HUES6 (cell line): ENCODE measurements at regions not wholly inside any gene's neighbourhood (a gene's known extent, or its start where the extent isn't known, plus 50 kb on each side); places are given as distances from the start of the nearest gene placed in this dataset.
"Not testable (repeated sequence)": the region's sequence is repeated elsewhere in the genome, so short reads cannot be mapped to it uniquely, and the experiment has no call there.

ENCODE experiments used
- H3K27ac ChIP-seq: 2 replicates; pipeline ENCODE4 v1.7.0; 2013; ENCODE audit warnings: low read depth, mild to moderate bottlenecking, low read length, inconsistent platforms
- H3K27me3 ChIP-seq: 2 replicates; pipeline ENCODE4 v1.6.1; 2013; ENCODE audit warnings: low read length; ENCODE audit not compliant: control insufficient read depth, insufficient read depth
- H3K36me3 ChIP-seq: 2 replicates; pipeline ENCODE4 v1.6.1; 2013; ENCODE audit warnings: low read length; ENCODE audit not compliant: control insufficient read depth, insufficient read depth
- H3K4me1 ChIP-seq: 2 replicates; pipeline ENCODE4 v1.6.1; 2013; ENCODE audit warnings: low read length; ENCODE audit not compliant: control insufficient read depth, insufficient read depth
- H3K4me3 ChIP-seq: 2 replicates; pipeline ENCODE4 v1.5.1; 2013; ENCODE audit warnings: low read depth, low read length
- H3K9ac ChIP-seq: one replicate; pipeline ENCODE4 v1.6.1; 2013; ENCODE audit warnings: mild to moderate bottlenecking, low read length
- H3K9me3 ChIP-seq: 2 replicates; pipeline ENCODE4 v1.6.1; 2013; ENCODE audit warnings: low read depth, low read length; ENCODE audit not compliant: control insufficient read depth, insufficient read depth

DNA sequence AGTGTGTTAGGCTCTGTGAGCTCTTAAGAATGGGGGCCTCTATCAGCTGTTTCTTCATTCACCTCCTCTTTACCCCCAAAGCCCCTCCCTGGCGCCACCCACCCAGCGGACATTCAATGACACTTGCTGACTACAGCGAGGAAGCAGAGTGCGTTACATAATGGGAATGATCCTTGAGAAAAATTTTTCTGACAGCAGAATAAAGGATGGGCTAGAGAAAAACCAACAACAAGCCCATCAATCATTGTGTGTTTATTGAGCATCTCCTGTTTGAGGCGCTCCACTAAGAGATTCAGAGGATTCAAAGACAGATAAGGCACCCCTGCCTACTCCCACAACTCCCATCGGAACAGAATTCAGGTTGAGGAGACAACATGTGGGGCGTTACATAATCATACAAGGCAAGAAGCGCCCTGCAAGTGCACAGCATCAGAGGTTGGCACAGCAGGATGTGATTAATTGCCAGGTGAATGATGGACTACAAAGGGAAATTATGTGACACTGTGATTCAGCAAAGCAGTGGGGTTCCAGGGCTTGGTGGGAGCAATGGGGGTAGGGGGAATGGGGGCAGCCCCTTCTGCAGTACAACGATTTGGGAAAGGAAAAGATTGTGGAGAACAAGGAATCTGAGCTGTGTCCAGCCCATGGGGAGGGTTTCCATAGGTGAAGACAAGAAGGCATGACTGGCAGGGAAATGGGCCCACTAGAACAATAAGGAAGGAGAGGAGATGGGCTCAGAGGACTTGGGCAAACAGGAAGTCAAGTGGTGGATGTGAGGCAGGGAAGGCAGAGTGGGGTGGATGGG lies 141.3 kb upstream of the ATP2B2 start:
- Histone ChIP-seq H3K9ac (no peak overlapping the region), H3K27ac (no peak overlapping the region), H3K9me3 (no peaks in the 10 kb centered on the region), H3K4me3 (no peak overlapping the region), H3K4me1 (no peaks in the 10 kb centered on the region), H3K27me3 (peaks cover 2% of the 10 kb centered on the region), H3K36me3 (no peaks in the 10 kb centered on the region)

DNA sequence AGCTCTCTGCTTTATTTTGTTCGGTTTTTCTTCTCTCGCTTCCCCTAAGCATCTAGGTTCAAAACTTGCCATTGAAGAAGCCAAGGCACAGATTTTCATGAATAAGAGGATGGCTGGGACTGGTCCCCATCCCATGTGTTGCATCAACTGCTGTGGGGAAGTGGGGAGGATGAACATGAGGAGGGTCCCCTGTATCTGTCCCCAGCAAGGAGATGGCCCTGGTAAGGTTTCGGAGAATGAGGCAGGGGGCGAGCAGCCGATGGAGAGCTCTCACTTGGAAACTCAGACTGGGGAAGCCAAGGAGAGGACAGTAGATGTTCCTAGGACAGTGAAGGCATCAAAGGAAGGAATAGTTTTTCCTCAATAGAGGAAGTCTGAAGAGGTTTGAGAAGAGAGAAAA lies 142.0 kb upstream of the ATP2B2 start:
- H3K9ac ChIP-seq = no peak overlapping the region
- H3K27me3 ChIP-seq = peaks cover 2% of the 10 kb centered on the region
- H3K36me3 ChIP-seq = no peaks in the 10 kb centered on the region
- no peak overlapping the region for H3K27ac ChIP-seq
- no peak overlapping the region for H3K4me3 ChIP-seq
- no peaks in the 10 kb centered on the region for H3K4me1 ChIP-seq
- no peaks in the 10 kb centered on the region for H3K9me3 ChIP-seq

DNA sequence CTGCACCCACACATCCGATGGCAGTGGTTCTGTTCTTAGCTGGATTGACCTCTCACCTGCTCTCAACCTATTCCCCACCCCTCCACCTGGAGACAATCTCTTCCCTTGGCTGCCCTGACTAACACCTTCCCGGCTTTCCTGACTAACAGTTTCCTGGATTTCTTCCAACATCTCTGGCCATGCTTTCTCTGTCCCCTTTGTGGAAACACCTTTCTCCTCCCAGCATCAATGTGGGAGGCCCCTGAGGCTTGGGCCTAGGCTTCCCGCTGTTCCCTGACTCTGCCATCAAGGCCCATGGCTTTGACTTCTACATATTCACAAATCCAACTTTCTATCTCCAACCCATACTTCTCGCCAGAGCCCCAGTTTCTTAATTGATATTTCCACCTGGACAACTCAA lies 142.8 kb upstream of the ATP2B2 start:
- Histone ChIP-seq H3K9me3 (no peaks in the 10 kb centered on the region), H3K27ac (no peak overlapping the region), H3K4me1 (no peaks in the 10 kb centered on the region), H3K36me3 (no peaks in the 10 kb centered on the region), H3K27me3 (peaks cover 2% of the 10 kb centered on the region), H3K9ac (no peak overlapping the region), H3K4me3 (no peak overlapping the region)

DNA sequence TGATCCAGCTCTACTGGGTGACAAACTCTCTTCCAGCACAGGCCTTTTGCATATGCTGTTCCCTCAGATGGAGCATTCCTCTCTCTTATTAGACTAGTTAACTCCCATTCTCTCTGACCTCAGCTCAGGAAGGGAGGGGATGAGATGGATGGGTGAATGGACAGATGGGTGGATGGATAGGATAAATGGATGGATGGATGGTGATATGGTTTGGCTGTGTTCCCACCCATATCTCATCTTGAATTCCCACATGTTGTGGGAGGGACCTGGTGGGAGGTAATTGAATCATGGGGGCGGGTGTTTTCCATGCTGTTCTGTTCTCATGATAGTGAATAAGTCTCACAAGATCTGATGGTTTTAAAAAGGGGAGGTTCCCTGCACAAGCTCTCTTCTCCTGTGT lies 144.1 kb upstream of the ATP2B2 start:
- H3K36me3 ChIP-seq, H3K4me1 ChIP-seq, H3K27ac ChIP-seq, H3K9ac ChIP-seq, H3K27me3 ChIP-seq, H3K9me3 ChIP-seq, H3K4me3 ChIP-seq: not testable (repeated sequence)

DNA sequence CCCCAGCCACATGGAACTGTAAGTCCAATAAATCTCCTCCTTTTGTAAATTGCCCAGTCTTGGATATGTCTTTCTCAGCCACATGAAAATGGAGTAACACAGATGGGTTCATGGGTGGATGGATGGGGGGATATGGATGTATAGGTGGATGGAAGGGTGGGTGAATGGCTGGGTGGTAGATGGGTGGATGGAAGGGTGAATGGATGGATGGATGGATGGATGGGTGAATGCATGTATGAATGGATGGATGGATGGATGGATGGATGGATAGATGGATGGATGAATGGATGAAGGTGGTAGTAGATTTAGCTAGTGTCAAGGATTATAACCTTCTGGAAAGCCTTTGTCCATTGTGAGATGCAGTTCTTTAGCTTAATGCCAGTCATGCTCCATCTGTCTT lies 146.1 kb upstream of the ATP2B2 start:
- Histone ChIP-seq H3K4me1 (no peaks in the 10 kb centered on the region), H3K4me3 (no peak overlapping the region), H3K9ac (no peak overlapping the region), H3K36me3 (no peaks in the 10 kb centered on the region), H3K9me3 (no peaks in the 10 kb centered on the region), H3K27me3 (peaks cover 5% of the 10 kb centered on the region; the same call in 1 of the 2 replicates), H3K27ac (no peak overlapping the region)

DNA sequence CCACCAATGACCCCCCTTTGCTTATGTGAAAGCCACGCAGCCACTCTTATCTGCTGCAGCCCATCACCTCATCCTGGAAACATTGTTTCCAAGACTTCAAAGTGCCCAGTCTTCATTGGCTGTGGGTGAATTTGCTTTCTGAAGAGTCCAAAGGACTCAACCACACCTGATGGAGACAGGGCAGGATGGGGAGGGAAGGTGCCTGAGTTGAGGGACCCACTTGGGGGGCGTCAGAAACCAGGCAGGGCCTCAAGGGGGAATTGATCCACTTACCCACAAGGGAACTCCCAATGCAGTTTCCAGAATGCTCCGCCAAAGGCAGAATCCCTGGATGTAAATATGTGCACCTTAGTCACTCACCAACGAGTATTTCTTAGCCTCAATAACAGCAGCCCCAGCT lies 147.9 kb upstream of the ATP2B2 start:
- no peak overlapping the region for H3K9ac ChIP-seq
- H3K4me1 ChIP-seq = no peaks in the 10 kb centered on the region
- H3K27me3 ChIP-seq = 0 out of 2 replicates have a peak, but pooled peaks cover 3% of the 10 kb centered on the region
- H3K4me3 ChIP-seq = no peak overlapping the region
- no peak overlapping the region for H3K27ac ChIP-seq
- no peaks in the 10 kb centered on the region for H3K36me3 ChIP-seq
- no peaks in the 10 kb centered on the region for H3K9me3 ChIP-seq

DNA sequence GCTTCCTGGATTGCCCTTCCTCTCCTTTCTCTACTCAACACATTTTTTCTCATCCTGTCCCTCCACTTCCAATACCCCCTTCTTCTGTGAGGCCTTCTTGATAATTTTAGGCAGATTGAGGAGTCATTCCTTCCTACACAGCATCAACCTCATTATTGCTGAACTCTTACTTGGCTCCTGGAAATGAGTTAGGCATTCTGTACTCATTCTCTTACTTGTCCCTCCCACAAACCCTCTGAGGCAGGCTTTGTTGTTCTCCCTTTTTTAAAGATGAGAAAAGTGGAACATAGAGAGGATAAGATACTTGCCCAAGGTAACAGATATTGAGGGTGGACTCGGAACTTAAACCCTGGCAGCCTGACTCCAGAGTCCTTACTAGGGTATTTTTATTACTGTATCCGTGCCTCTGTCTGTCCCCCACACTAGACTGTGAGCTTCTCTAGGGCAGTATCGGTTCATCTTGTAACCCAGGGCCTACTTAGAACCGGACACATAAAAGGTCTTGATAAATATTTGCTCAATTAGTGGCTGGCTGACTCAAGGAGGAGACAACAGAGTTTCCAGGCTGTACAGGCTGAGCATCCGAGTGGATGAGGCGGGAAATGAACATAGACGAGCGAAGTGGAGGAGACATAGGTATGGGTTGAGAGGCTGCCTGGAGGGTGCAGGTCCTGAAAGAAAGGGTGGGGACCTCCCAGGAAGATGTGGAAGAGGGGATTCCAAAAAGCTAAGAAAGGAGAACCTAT lies 148.7 kb upstream of the ATP2B2 start:
- Histone ChIP-seq H3K9me3 (no peaks in the 10 kb centered on the region), H3K27me3 (0 out of 2 replicates have a peak, but pooled peaks cover 3% of the 10 kb centered on the region), H3K4me3 (no peak overlapping the region), H3K4me1 (no peaks in the 10 kb centered on the region), H3K36me3 (no peaks in the 10 kb centered on the region), H3K27ac (no peak overlapping the region), H3K9ac (no peak overlapping the region)

DNA sequence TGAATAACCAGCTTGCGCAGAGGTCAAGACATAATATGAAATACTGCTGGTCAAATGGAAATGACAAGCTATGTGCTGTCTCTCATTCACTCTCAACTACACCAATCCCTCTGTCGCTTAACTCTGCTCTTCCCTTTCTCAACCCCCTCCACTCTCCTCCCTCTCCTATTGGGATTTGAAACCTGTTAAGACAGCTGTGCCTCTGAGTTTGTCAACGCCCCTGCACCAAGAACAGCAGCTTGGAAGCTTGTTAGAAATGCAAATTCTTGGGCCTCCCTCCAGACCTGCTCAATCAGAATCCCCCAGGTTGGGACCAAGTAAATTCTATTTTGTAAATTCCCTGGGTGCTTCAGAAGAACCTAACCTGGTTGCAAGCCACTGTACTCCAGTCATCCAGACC lies 149.7 kb upstream of the ATP2B2 start:
- H3K36me3 ChIP-seq = no peaks in the 10 kb centered on the region
- H3K27ac ChIP-seq = no peak overlapping the region
- no peak overlapping the region for H3K9ac ChIP-seq
- no peaks in the 10 kb centered on the region for H3K9me3 ChIP-seq
- no peaks in the 10 kb centered on the region for H3K4me1 ChIP-seq
- H3K27me3 ChIP-seq = 0 out of 2 replicates have a peak, but pooled peaks cover 3% of the 10 kb centered on the region
- no peak overlapping the region for H3K4me3 ChIP-seq

DNA sequence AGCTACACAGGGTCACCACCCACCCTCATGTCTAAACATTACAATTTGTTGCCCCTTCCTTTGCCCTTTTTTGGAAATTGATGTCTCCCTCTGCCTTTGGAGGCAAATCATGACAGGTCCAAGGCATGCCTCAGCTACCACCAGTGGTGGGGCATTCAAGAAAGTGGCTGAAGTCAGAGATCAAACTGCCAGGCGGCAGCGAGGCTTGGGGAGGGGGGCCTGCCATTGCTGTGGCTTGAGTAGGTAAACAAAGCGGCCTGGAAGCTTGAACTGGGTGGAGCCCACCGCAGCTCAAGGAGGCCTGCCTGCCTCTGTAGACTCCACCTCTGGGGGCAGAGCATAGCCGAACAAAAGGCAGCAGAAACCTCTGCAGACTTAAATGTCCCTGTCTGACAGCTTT lies 152.0 kb upstream of the ATP2B2 start:
- not testable (repeated sequence) for H3K4me1 ChIP-seq, H3K27me3 ChIP-seq, H3K9ac ChIP-seq

DNA sequence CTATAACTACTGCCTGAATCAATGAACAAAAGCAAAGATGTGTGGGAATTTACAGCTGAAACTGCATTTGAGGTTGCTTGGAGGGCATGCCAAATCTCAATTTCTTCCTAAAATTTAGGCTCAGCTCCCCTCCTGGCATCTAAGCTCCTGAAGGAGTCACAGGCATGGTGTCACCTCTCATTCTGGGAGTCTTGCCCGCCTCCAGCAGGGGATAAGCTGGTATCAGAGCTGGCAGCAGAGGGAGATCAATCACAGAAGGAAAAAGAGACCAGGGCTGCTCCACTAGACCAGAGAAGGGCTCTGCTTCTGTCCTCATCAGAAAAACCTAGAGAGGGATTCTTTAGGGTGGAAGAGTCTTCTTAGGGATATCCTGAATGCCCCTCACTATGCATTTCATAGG lies 150.4 kb upstream of the SLC6A11 start:
- Histone ChIP-seq H3K27ac (no peak overlapping the region), H3K27me3 (0 out of 2 replicates have a peak, but pooled peaks cover 9% of the 10 kb centered on the region), H3K4me3 (no peak overlapping the region), H3K9ac (no peak overlapping the region), H3K4me1 (no peaks in the 10 kb centered on the region), H3K36me3 (no peaks in the 10 kb centered on the region), H3K9me3 (no peaks in the 10 kb centered on the region)

More for the DNA sequence above, 152.0 kb upstream of the ATP2B2 start:
- H3K36me3 ChIP-seq, H3K27ac ChIP-seq, H3K9me3 ChIP-seq, H3K4me3 ChIP-seq: not testable (repeated sequence)

DNA sequence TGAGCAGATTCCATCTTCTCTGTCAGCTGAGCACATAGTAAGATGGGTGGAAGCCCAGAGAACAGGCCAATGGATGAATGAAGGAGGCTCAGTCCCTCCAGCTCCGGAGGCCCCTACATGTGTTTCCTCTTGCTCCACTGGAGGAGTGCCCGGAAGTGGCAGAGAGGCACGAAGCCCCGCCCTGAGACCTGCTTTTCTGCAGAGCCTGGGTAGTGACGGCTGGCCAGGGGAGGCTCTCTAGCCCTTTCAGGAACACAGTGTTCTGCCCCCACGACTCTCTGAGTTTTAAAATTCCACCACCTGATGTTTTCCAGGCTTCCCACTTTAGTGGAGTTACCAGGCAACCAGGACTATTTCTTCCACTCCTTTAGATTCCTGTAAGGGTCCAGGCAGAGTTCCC lies 149.4 kb upstream of the SLC6A11 start:
- Histone ChIP-seq H3K9ac (no peak overlapping the region), H3K4me3 (no peak overlapping the region), H3K27ac (no peak overlapping the region), H3K4me1 (no peaks in the 10 kb centered on the region), H3K9me3 (no peaks in the 10 kb centered on the region), H3K27me3 (0 out of 2 replicates have a peak, but pooled peaks cover 9% of the 10 kb centered on the region), H3K36me3 (no peaks in the 10 kb centered on the region)
